ENCODE measurements at regions not wholly inside any gene's neighbourhood (a gene's known extent, or its start where the extent isn't known, plus 50 kb on each side); places are given as distances from the start of the nearest gene placed in this dataset.

- DNase-seq (ENCODE audit: low read depth in 2 of 2) = no peak
These were observed 86.9 kb upstream of the MGAT5 start for GRCh38 chr2:134167015-134167414.

GRCh38 chr2:134169788-134170187 is 84.1 kb upstream of the MGAT5 start:
- DNase-seq (ENCODE audit: low read depth in 2 of 2) = no peak

GRCh38 chr2:134170294-134170693 is 83.6 kb upstream of the MGAT5 start:
- no peak for DNase-seq (ENCODE audit: low read depth in 2 of 2)

- no peak for DNase-seq (ENCODE audit: low read depth in 2 of 2)
These were observed 83.2 kb upstream of the MGAT5 start for GRCh38 chr2:134170700-134171099.

- no peak for DNase-seq (ENCODE audit: low read depth in 2 of 2)
These were observed 80.4 kb upstream of the MGAT5 start for GRCh38 chr2:134173338-134174016.

- no peak for DNase-seq (ENCODE audit: low read depth in 2 of 2)
These were observed 79.2 kb upstream of the MGAT5 start for GRCh38 chr2:134174711-134175110.

- peak in 1 of 2 donors; percentile 62 for DNase-seq (ENCODE audit: low read depth in 2 of 2)
These were observed 78.0 kb upstream of the MGAT5 start for GRCh38 chr2:134175834-134176233.

GRCh38 chr2:134177351-134177931 is 76.4 kb upstream of the MGAT5 start:
- peak; percentile 58 to 82 for DNase-seq (ENCODE audit: low read depth in 2 of 2)

GRCh38 chr2:134178138-134178877 is 75.6 kb upstream of the MGAT5 start:
- no peak for DNase-seq (ENCODE audit: low read depth in 2 of 2)

GRCh38 chr2:134181219-134181618 is 72.7 kb upstream of the MGAT5 start:
- peak; percentile 82 to 88 for DNase-seq (ENCODE audit: low read depth in 2 of 2)

- DNase-seq (ENCODE audit: low read depth in 2 of 2) = no peak
These were observed 70.2 kb upstream of the MGAT5 start for GRCh38 chr2:134183679-134184078.

- DNase-seq (ENCODE audit: low read depth in 2 of 2) = no peak
These were observed 68.2 kb upstream of the MGAT5 start for GRCh38 chr2:134185639-134186038.

GRCh38 chr2:134189009-134189720 is 64.7 kb upstream of the MGAT5 start:
- no peak for DNase-seq (ENCODE audit: low read depth in 2 of 2)

GRCh38 chr2:134190062-134190806 is 63.6 kb upstream of the MGAT5 start:
- no peak for DNase-seq (ENCODE audit: low read depth in 2 of 2)

GRCh38 chr2:134190807-134191203 is 63.1 kb upstream of the MGAT5 start:
- no peak for DNase-seq (ENCODE audit: low read depth in 2 of 2)

GRCh38 chr2:134191835-134192234 is 62.0 kb upstream of the MGAT5 start:
- no peak for DNase-seq (ENCODE audit: low read depth in 2 of 2)

- DNase-seq (ENCODE audit: low read depth in 2 of 2) = no peak
These were observed 60.9 kb upstream of the MGAT5 start for GRCh38 chr2:134193006-134193405.

GRCh38 chr2:134194519-134194918 is 59.4 kb upstream of the MGAT5 start:
- DNase-seq (ENCODE audit: low read depth in 2 of 2) = no peak

- DNase-seq (ENCODE audit: low read depth in 2 of 2) = no peak
These were observed 58.5 kb upstream of the MGAT5 start for GRCh38 chr2:134195341-134195740.

- no peak for DNase-seq (ENCODE audit: low read depth in 2 of 2)
These were observed 56.4 kb upstream of the MGAT5 start for GRCh38 chr2:134197445-134197844.

- DNase-seq (ENCODE audit: low read depth in 2 of 2) = no peak
These were observed 55.8 kb upstream of the MGAT5 start for GRCh38 chr2:134198006-134198634.

All from dermis microvascular lymphatic vessel endothelial cell (primary cell).